GM21529 (cell line): ENCODE measurements at regions not wholly inside any gene's neighbourhood (a gene's known extent, or its start where the extent isn't known, plus 50 kb on each side); places are given as distances from the start of the nearest gene placed in this dataset.
"Not testable (repeated sequence)": the region's sequence is repeated elsewhere in the genome, so short reads cannot be mapped to it uniquely, and the experiment has no call there.

Source experiments
- ATAC-seq: cut with Tn5 transposase; IDR thresholded peaks from one replicate; pipeline ENCODE4 v1.9.1; 2021; ENCODE audit not compliant: unreplicated experiment

- no peak for ATAC-seq
Observed at GRCh38 chr15:35693286-35693685, 147.3 kb upstream of the DPH6 start.

GRCh38 chr15:35693886-35694285 lies 147.9 kb upstream of the DPH6 start:
- no peak for ATAC-seq

DNA sequence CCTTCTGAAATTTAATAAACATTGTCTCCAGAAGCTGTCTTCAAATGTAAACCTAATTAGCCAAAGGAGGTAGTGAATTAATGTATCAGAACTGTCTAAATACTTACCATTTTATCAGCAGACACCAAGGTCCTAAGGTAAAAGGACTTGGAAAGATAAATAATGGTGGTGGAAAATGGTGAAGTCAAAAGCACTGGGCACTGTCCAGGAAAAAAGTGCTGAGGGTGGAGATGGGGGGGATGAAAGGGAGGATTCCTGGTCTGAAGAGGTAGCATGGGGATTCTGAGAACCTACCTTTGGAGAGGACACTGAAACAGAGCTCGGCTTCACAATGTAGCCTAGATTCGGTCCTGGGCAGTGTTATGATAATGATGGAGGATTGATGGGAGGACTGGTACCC lies 149.0 kb upstream of the DPH6 start:
- no peak for ATAC-seq

GRCh38 chr15:35696767-35697231 lies 150.8 kb upstream of the DPH6 start:
- no peak for ATAC-seq

- no peak for ATAC-seq
Observed at GRCh38 chr15:35697549-35698299, 151.8 kb upstream of the DPH6 start.

- no peak for ATAC-seq
Observed at GRCh38 chr15:35698331-35698730, 152.4 kb upstream of the DPH6 start.

DNA sequence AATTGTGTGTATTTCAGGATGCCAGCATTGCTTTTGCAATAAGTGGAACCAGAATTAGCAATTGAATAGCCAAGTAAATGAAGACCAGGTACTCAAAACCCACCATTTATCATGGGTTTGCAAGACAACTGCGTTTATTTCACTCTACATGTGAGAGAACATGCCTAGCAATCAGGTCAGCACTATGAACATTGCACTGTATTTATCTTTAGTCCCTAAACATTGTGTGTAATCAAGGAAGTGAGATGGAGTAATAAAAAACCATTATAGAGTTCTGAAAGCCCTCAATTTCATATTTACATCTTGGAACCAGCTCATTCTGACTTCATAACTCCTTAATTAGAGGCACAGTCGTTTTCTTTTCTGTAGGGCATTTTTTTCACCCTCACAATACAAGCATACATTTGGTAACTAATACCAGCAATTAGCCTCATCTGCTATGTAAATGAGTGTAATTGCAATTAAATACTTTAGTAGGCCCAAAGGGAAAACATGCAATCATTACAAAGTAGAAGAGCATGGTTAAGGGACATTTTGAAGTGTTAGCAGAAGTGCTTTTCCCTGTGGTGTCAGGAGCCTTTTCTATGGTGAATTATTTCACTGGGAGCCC lies 153.1 kb upstream of the DPH6 start:
- no peak for ATAC-seq

DNA sequence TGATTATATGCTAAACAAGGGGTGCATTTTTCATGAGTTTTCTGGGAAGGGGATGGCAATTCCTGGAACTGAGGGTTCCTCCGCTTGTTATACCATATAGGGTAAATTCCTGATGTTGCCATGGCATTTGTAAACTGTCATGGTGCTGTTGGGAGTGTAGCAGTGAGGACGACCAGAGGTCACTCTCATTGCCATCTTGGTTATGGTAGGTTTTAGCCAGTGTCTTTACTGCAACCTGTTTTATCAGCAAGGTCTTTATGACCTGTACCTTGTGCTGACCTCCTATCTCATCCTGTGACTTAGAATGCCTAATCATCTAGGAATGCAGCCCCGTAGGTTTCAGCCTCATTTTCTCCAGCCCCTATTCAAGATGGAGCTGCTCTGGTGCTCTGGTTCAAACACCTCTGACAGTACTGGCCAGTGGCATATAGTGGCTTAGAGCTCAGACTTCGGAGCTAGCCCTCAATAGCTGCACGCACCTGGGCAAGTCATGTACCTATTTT lies 154.2 kb upstream of the DPH6 start:
- ATAC-seq: not testable (repeated sequence)

DNA sequence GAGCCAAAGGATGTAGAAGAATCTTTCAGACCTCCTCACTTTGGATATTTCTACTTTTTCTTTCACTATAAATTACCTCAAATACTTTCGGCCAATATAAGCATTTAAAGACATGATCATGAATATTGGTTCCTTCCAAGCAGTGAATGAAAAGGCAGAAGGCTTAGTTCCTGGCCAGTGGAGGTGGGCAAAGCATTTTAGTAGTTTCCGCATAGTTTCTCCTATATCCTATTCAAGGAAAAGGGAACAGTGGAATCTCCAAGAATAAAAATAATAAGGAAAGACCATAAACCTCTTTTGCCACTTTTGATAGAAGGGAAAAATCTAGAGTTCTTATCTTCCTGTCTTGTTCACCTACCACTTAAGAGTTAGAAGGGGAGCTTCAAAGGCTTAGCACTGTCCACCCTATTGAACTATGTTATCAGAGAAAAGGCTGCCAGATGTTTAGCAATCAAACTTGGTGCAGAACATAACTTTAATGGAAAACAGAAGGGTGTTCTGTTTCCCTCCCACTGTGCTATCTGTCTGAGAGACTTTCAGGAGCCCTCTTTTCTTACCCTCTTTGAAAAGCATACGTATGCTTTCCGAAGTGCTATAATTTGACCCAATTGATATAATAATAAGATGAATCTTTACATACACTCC lies 155.6 kb upstream of the DPH6 start:
- no peak for ATAC-seq

- ATAC-seq: no peak
Observed at GRCh38 chr15:35702946-35703495, 157.1 kb upstream of the DPH6 start.

DNA sequence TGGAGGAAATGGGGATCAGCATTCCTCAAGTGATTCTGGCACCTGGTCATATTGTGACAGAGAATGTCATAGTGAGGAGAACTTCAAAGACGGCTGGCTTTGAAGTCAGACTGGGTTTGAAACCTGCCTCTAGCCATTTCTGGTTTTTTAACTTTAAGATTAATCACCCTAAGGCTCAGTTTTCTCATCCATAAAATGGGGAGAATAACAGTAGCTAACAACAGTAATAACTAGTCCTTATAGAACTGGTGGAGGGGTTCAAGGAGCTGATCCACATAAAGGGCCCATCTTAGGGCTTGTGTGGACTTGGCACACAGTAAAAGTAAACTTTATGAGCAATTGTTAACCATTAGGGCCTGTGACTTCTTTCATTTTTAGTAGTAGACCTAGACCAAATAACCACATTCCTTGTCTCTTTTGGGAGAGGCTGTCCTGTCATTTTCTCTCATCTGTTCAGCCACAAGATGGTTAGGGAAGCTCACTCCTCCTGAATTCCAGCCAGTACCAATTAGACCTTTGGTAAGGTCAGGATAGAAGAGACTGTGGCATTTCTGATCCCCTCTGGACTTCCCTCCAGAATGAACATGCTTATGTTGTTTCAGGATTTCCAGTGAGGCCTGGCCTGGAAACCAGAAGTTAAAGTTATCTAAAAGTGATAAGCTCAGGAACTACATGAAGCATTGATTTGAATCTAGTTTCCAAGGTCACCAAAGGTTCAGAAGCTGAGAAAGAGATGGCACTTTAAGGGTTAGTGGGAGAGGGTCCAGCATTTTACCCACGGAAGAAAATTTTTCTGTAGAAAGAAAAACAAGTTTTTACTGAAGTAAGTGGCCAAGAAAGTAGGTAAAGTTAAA lies 159.3 kb upstream of the DPH6 start:
- ATAC-seq: no peak

GRCh38 chr15:35705884-35706585 lies 160.1 kb upstream of the DPH6 start:
- ATAC-seq: no peak

DNA sequence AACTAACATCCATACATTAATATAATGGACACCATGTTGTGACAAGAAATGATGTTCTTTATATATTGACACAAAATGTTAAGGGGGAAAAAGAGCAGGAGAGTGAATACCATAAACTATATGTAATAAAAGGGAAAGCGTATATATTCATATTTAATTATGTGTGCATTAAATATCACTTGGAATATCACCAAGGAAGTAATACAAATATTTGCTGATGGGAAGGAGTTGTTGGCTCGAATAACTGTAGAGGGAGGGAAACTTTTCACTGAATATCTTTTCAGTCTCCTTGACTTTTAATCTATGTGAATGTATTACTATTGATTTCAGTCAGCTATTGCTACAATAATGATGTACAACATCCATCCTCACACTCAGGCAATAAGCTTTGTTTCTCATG lies 167.0 kb upstream of the DPH6 start:
- ATAC-seq: no peak

DNA sequence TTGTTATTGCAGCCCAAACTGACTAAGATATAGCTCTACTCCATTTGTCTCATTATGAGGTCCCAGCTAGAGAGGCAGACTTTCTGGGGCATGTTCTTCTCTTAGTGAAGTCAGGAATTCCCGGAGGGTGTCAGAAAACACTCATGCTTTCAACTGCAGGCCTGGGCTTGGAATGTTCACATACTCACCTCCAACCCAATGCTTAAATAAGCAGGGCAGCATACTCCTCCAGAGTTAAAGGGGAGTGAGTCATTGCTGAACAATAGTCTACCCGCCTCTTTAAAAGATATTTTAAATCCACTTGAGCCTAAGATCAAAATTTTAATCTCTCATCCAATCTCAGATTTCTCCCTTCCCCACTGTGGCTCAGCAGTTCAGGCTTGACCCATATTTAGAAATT lies 167.8 kb upstream of the DPH6 start:
- ATAC-seq: no peak

DNA sequence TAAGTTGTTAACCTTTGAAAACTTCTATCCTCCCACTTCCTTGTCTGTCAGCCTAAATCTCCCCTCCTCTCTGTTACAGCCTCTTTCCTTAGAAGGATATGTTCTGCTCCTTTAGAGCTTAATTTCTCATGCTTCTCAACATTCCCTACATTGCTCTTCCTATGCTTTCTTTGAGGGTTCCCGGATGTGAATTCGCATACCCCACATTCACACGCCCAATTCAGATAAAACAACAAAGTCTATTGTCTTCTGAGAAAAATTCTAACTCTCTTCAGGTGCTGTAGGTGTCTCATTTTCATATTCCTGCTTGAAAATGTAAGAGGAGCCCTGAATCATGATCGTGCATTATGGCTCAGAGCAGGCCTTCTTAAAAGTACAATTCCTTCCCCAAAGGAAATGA lies 171.8 kb upstream of the DPH6 start:
- no peak for ATAC-seq

GRCh38 chr15:35720019-35720418 lies 174.1 kb upstream of the DPH6 start:
- no peak for ATAC-seq

DNA sequence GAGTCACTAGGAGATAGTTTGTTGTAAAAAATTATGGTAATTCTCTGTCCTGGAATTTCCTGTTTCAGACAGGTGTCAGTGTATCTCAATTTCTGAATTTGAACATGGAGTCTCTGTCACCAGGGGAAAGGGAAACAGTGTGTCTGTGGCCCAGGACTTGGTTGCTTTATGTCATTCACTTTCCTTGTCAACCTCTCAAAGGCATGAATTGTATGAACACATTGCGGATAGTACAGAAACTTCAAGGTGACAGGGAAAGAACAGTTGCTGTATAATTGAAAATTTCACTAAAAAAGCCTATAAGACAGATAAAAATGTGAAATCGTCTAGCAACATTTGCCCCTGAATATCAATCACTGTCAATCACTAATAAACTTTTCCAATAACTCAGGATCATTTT lies 175.0 kb upstream of the DPH6 start:
- ATAC-seq: no peak

GRCh38 chr15:35721751-35722150 lies 175.8 kb upstream of the DPH6 start:
- ATAC-seq: no peak

- ATAC-seq: no peak
Observed at GRCh38 chr15:35722501-35722900, 176.5 kb upstream of the DPH6 start.

DNA sequence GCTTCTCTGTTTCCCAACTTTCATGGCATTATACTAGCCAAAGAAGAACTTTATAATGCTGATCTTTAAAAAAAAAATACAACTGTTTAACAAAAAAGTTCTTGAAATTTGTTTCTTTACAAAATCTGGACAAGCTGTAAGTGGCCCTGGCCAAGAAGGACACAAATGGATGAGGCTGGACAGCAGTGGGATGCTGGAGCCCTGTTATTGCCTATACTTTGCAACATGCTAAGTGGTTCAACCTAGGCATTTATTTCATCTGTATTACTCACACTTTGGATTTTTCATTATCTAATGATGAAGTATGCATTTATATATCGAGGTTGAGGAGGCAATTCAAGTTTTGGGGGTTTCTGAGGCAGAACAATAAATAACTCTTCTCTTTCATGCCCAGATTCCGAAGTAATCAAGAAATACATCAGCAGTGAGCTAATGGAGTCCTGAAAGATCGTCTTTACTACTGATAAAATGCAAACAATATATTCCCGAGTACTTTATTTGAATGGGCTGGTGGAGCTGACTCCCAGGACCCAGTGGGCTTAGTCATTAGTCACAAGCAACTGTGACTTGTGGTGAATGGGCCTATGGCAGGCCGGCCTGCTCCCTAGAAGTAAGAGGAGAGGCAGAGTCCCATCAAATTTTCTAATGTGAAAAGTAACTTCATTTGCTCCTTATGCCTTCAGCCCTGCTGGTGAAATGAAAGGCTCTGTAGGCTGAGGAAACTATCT lies 177.3 kb upstream of the DPH6 start:
- no peak for ATAC-seq
